ENCODE measurements at regions not wholly inside any gene's neighbourhood (a gene's known extent, or its start where the extent isn't known, plus 50 kb on each side); places are given as distances from the start of the nearest gene placed in this dataset.

GRCh38 chr2:185161701-185162100 is 563.4 kb downstream of the ZNF804A start:
- H3K9me1 ChIP-seq (replicated peaks; ENCODE audit: control insufficient read depth, extremely low read depth, insufficient read depth, low read length) = no peaks in the 10 kb centered on the region
- no peaks in the 10 kb centered on the region for H3K36me3 ChIP-seq (ENCODE audit: control insufficient read depth in 2 of 2, extremely low read depth in 1 of 2, insufficient read depth in 2 of 2, low read length in 2 of 2)
- FAIRE-seq (no peak), DNase-seq (ENCODE audit: low read depth, low spot score) (no peak)
- H2AFZ ChIP-seq (ENCODE audit: low read depth, low read length) = no peak overlapping the region
- ChIA-PET CTCF (no interaction called here), POLR2A (interaction anchor here (0.6 kb wide), 1 partner anchor 109 kb away, joined by 3 read pairs; no protein-coding TSS in a partner anchor)
- H3K9ac ChIP-seq (replicated peaks; ENCODE audit: extremely low read depth, insufficient read depth, low read length) = no peak overlapping the region
- TF ChIP-seq JUN (IDR thresholded peaks at IDR 0.05; ENCODE audit: borderline replicate concordance, insufficient read depth, insufficient read length, low read depth) = no peak
- no peak for TF ChIP-seq GATA2 (IDR thresholded peaks at IDR 0.05; ENCODE audit: insufficient read depth, insufficient read length, low read depth, low read length)
- no peak for TF ChIP-seq POLR2A (IDR thresholded peaks at IDR 0.05; ENCODE audit: low read depth, low read length)
- no peak for TF ChIP-seq FOS (IDR thresholded peaks at IDR 0.05; ENCODE audit: borderline replicate concordance, insufficient read depth, low read length)
- no peak for TF ChIP-seq CTCF (IDR thresholded peaks at IDR 0.05; ENCODE audit: extremely low read depth in 1 of 2, insufficient read depth in 1 of 2, low read depth in 1 of 2, low read length in 2 of 2)
- TF ChIP-seq POLR2AphosphoS5 (IDR thresholded peaks at IDR 0.05; ENCODE audit: insufficient read depth, low read depth, low read length) = no peak
- TF ChIP-seq MAX (IDR thresholded peaks at IDR 0.05; ENCODE audit: insufficient read depth, insufficient read length) = no peak
- TF ChIP-seq MYC (IDR thresholded peaks at IDR 0.05; ENCODE audit: low read depth, low read length) = no peak
- no peak for TF ChIP-seq EZH2 (IDR thresholded peaks at IDR 0.05; ENCODE audit: borderline replicate concordance, low read depth, low read length, severe bottlenecking)
- no peaks in the 10 kb centered on the region for H3K79me2 ChIP-seq (ENCODE audit: control insufficient read depth, insufficient read depth, low read length)
- dilution Hi-C loops (cut with MboI; ENCODE audit: extremely low pct_ligation_motif_present, low sequenced_read_pairs) = no loop called here
- no peaks in the 10 kb centered on the region for H3K4me1 ChIP-seq (ENCODE audit: control insufficient read depth, extremely low read depth, insufficient read depth, low read length)
- H3K27ac ChIP-seq (ENCODE audit: insufficient read depth, low read depth, low read length) = no peak overlapping the region
- intact Hi-C loops (cut with micrococcal nuclease) = no loop called here
- BruUV-seq (replicated peaks) = no TSS peak
- H3K4me2 ChIP-seq (ENCODE audit: insufficient read depth, low read length) = no peak overlapping the region
- H3K27me3 ChIP-seq (ENCODE audit: control insufficient read depth in 2 of 2, insufficient read depth in 2 of 2, low read length in 2 of 2) = no peaks in the 10 kb centered on the region
- no peak overlapping the region for H3K4me3 ChIP-seq (replicated peaks in 1 of 3; ENCODE audit: insufficient read depth in 1 of 3, low read depth in 1 of 3, low read length in 3 of 3)
- H4K20me1 ChIP-seq (replicated peaks; ENCODE audit: control insufficient read depth, extremely low read depth, insufficient read depth, low read length) = no peaks in the 10 kb centered on the region
- no peaks in the 10 kb centered on the region for H3K9me3 ChIP-seq (replicated peaks; ENCODE audit: control insufficient read depth, insufficient read depth, low read length)

Measured in endothelial cell of umbilical vein (primary cell).